GM12878 (cell line): ENCODE measurements at regions not wholly inside any gene's neighbourhood (a gene's known extent, or its start where the extent isn't known, plus 50 kb on each side); places are given as distances from the start of the nearest gene placed in this dataset.

ENCODE experiments used
- ATAC-seq: fragments of 200-7000 bp; cut with Tn5 transposase; 3 replicates; pipeline ENCODE4 v1.9.1; 2020; ENCODE audit warnings: mild to moderate bottlenecking, moderate library complexity
- BruUV-seq: library from RNA; stranded (reverse); fragments of 400-500 nt; replicated peaks from 2 replicates; lab custom pipeline; 2021; lab: Mats Ljungman, UMichigan
- CTCF ChIA-PET: fragments of 300-600 bp; sonication (Branson Sonifier 250); formaldehyde crosslinking; extraction: SDS; loops from one replicate; lab custom pipeline; 2021; ENCODE audit warnings: inconsistent platforms; lab: Yijun Ruan, JAX
- POLR2A ChIA-PET: fragments of 350-600 bp; formaldehyde crosslinking; extraction: SDS; loops from one replicate; lab custom pipeline; 2021; ENCODE audit warnings: inconsistent platforms; lab: Charles Lee
- RAD21 ChIA-PET: fragments of 300-600 bp; sonication (Branson Sonifier 250); formaldehyde crosslinking; loops from one replicate; lab custom pipeline; 2023; ENCODE audit warnings: antibody characterized with exemption; ENCODE audit not compliant: unreplicated experiment; lab: Charles Lee
- SMC1A ChIA-PET: fragments of 300-600 bp; sonication (Branson Sonifier 250); formaldehyde crosslinking; loops from one replicate; lab custom pipeline; 2023; ENCODE audit not compliant: unreplicated experiment, uncharacterized antibody; lab: Charles Lee
- DNase-seq: peaks from one replicate; pipeline ENCODE4 v3.0.0-alpha.2; 2011; ENCODE audit warnings: low read depth, low spot score
- FAIRE-seq: peaks from 3 replicates; lab custom pipeline; 2011; peaks lifted over from hg19 to GRCh38; lab: Jason Lieb, UNC
- H2AFZ ChIP-seq: 2 replicates; pipeline ENCODE4 v1.6.0; 2011; ENCODE audit warnings: low read depth, low read length, control low read depth; ENCODE audit not compliant: control insufficient read depth
- H3K27ac ChIP-seq: 2 replicates; pipeline ENCODE4 v1.5.1; 2011; ENCODE audit warnings: control low read depth; ENCODE audit not compliant: control insufficient read depth, insufficient read depth
- H3K27me3 ChIP-seq, 2 experiments: replicated peaks in 1 of 2; 2 replicates each; pipeline versions ENCODE4 v1.6.0 to v1.6.1; 2011; ENCODE audit warnings: low read length in 1 of 2; ENCODE audit not compliant: control insufficient read depth in 2 of 2, insufficient read depth in 2 of 2
- H3K36me3 ChIP-seq, 2 experiments: 2 replicates each; pipeline ENCODE4 v1.5.1; 2011; ENCODE audit warnings: low read length in 1 of 2; ENCODE audit not compliant: control insufficient read depth in 2 of 2, insufficient read depth in 2 of 2
- H3K4me1 ChIP-seq: 2 replicates; pipeline ENCODE4 v1.6.1; 2011; ENCODE audit warnings: mild to moderate bottlenecking, low read length, moderate library complexity, mixed read lengths; ENCODE audit not compliant: control insufficient read depth, insufficient read depth
- H3K4me2 ChIP-seq: 2 replicates; pipeline ENCODE4 v1.6.0; 2011; ENCODE audit warnings: control low read depth; ENCODE audit not compliant: control insufficient read depth, insufficient read depth
- H3K4me3 ChIP-seq: fragments of 200-600 bp; sonication (generic); 2 replicates; pipeline ENCODE4 v1.5.1; 2016
- H3K79me2 ChIP-seq: 2 replicates; pipeline ENCODE4 v1.6.0; 2011; ENCODE audit warnings: low read length; ENCODE audit not compliant: control insufficient read depth, insufficient read depth
- H3K9ac ChIP-seq: 2 replicates; pipeline ENCODE4 v1.8.0; 2011; ENCODE audit warnings: low read length, control low read depth, mixed read lengths; ENCODE audit not compliant: control insufficient read depth, insufficient read depth
- H3K9me3 ChIP-seq: replicated peaks from 3 replicates; pipeline ENCODE4 v1.5.1; 2011; ENCODE audit warnings: mild to moderate bottlenecking, low read length; ENCODE audit not compliant: control insufficient read depth, insufficient read depth
- H4K20me1 ChIP-seq: 2 replicates; pipeline ENCODE4 v1.6.0; 2011; ENCODE audit not compliant: control insufficient read depth, insufficient read depth
- CHD4 ChIP-seq: fragments of 200-600 bp; sonication (generic); IDR thresholded peaks from 2 replicates; pipeline ENCODE4 v1.6.1; 2016; ENCODE audit warnings: mild to moderate bottlenecking
- EGR1 ChIP-seq, 2 experiments: IDR thresholded peaks; 1 replicate in 1 of 2; 2 replicates in 1 of 2; pipeline ENCODE4 v1.6.1; 2011 to 2012; ENCODE audit warnings: low read depth in 2 of 2, low read length in 2 of 2, borderline replicate concordance in 1 of 2, mild to moderate bottlenecking in 1 of 2, moderate library complexity in 1 of 2
- IKZF1 ChIP-seq: fragments of 450-650 bp; conservative IDR thresholded peaks from 2 replicates; pipeline ENCODE4 v1.6.1; 2017; ENCODE audit warnings: antibody characterized with exemption, mild to moderate bottlenecking
- NBN ChIP-seq: fragments of 450-650 bp; IDR thresholded peaks from 2 replicates; pipeline ENCODE4 v1.6.1; 2016
- SP1 ChIP-seq: IDR thresholded peaks from one replicate; pipeline ENCODE4 v1.6.1; 2011; ENCODE audit warnings: low read depth, low read length
- WGBS: methylation state at CpG from one replicate; pipeline ENCODE4 v1.1.6; 2016; ENCODE audit warnings: low lambda C conversion rate; ENCODE audit not compliant: insufficient replicate concordance, insufficient coverage; ENCODE audit errors: missing lambda C conversion rate; 5-methylcytosine and 5-hydroxymethylcytosine counted together
- in situ Hi-C: fragments of 300-500 bp; cut with MboI; formaldehyde crosslinking; loops from 9 replicates; pipeline ENCODE4 v1.14.3; 2018; ENCODE audit warnings: mixed read lengths
- intact Hi-C: fragments of 100-400 bp; cut with micrococcal nuclease; formaldehyde crosslinking; loops from one replicate; pipeline ENCODE4 v1.14.2; 2022; ENCODE audit not compliant: unreplicated experiment
- TF ChIP-seq, protein P1 (sequence below): IDR thresholded peaks from 2 replicates; pipeline ENCODE4 v1.6.1; 2012; ENCODE audit warnings: low read depth, low read length, improper control_type of control experiment
- TF ChIP-seq, protein P2 (sequence below): fragments of 150-350 bp; IDR thresholded peaks from 2 replicates; pipeline ENCODE4 v1.6.1; 2014; ENCODE audit warnings: mild to moderate bottlenecking, low read depth, low read length

GRCh38 chr5:68793074-68793473, 300.7 kb upstream of the SLC30A5 start:
- in situ Hi-C loops = no loop called here
- no peak for DNase-seq
- SMC1A ChIA-PET = no interaction called here

GRCh38 chr5:68793993-68794392, 299.8 kb upstream of the SLC30A5 start:
- DNase-seq = no peak
- no peak for ATAC-seq
- no peaks in the 10 kb centered on the region for H3K79me2 ChIP-seq
- H4K20me1 ChIP-seq = no peaks in the 10 kb centered on the region
- no TSS peak for BruUV-seq
- no peak overlapping the region for H3K4me2 ChIP-seq
- intact Hi-C loops = no loop called here
- H3K4me1 ChIP-seq = no peaks in the 10 kb centered on the region
- WGBS = 36% methylated on average over 4 of the region's 4 CpGs
- H3K4me3 ChIP-seq = no peak overlapping the region
- SMC1A ChIA-PET = no interaction called here
- RAD21 ChIA-PET = no interaction called here
- TF ChIP-seq IKZF1 (no peak), SP1 (no peak), CHD4 (no peak), NBN (no peak)
- TF ChIP-seq, protein P1, sequence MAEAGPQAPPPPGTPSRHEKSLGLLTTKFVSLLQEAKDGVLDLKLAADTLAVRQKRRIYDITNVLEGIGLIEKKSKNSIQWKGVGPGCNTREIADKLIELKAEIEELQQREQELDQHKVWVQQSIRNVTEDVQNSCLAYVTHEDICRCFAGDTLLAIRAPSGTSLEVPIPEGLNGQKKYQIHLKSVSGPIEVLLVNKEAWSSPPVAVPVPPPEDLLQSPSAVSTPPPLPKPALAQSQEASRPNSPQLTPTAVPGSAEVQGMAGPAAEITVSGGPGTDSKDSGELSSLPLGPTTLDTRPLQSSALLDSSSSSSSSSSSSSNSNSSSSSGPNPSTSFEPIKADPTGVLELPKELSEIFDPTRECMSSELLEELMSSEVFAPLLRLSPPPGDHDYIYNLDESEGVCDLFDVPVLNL = no peak
- TF ChIP-seq, all 136 proteins: peak for 0
- FAIRE-seq = no peak
- no peaks in the 10 kb centered on the region; a peak in 1 of 4 replicates for H3K27me3 ChIP-seq
- CTCF ChIA-PET = no interaction called here
- no peak overlapping the region for H2AFZ ChIP-seq
- no peaks in the 10 kb centered on the region for H3K9me3 ChIP-seq
- in situ Hi-C loops = no loop called here
- H3K9ac ChIP-seq = no peak overlapping the region
- H3K36me3 ChIP-seq = no peaks in the 10 kb centered on the region
- POLR2A ChIA-PET = no interaction called here
- H3K27ac ChIP-seq = no peak overlapping the region

More at GRCh38 chr5:68793074-68793473, 300.7 kb upstream of the SLC30A5 start:
- intact Hi-C loops = no loop called here
- Histone ChIP-seq H3K9ac (no peak overlapping the region), H4K20me1 (no peaks in the 10 kb centered on the region), H3K79me2 (no peaks in the 10 kb centered on the region), H3K4me2 (no peak overlapping the region), H3K9me3 (no peaks in the 10 kb centered on the region), H3K27me3 (no peaks in the 10 kb centered on the region; a peak in 1 of 4 replicates), H3K4me1 (no peaks in the 10 kb centered on the region), H2AFZ (no peak overlapping the region), H3K27ac (no peak overlapping the region), H3K4me3 (no peak overlapping the region), H3K36me3 (no peaks in the 10 kb centered on the region)
- TF ChIP-seq, protein P2, sequence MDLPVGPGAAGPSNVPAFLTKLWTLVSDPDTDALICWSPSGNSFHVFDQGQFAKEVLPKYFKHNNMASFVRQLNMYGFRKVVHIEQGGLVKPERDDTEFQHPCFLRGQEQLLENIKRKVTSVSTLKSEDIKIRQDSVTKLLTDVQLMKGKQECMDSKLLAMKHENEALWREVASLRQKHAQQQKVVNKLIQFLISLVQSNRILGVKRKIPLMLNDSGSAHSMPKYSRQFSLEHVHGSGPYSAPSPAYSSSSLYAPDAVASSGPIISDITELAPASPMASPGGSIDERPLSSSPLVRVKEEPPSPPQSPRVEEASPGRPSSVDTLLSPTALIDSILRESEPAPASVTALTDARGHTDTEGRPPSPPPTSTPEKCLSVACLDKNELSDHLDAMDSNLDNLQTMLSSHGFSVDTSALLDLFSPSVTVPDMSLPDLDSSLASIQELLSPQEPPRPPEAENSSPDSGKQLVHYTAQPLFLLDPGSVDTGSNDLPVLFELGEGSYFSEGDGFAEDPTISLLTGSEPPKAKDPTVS = no peak
- no peak for TF ChIP-seq EGR1 (IDR thresholded peaks at IDR 0.05; ENCODE audit: borderline replicate concordance in 1 of 2, low read depth in 2 of 2, low read length in 2 of 2)
- 0% methylated on average over 1 of the region's 1 CpG for WGBS
- CTCF ChIA-PET = no interaction called here
- FAIRE-seq (no peak), ATAC-seq (no peak)
- RAD21 ChIA-PET = no interaction called here
- no TSS peak for BruUV-seq
- POLR2A ChIA-PET = no interaction called here
